H1 (cell line): ENCODE measurements at regions not wholly inside any gene's neighbourhood (a gene's known extent, or its start where the extent isn't known, plus 50 kb on each side); places are given as distances from the start of the nearest gene placed in this dataset.

Experiments
- E2F6 ChIP-seq: IDR thresholded peaks from 2 replicates; pipeline ENCODE4 v1.6.1; 2012; ENCODE audit warnings: inconsistent platforms
- EGR1 ChIP-seq: IDR thresholded peaks from 2 replicates; pipeline ENCODE4 v1.6.1; 2011; ENCODE audit warnings: low read depth, low read length, borderline replicate concordance
- NRF1 ChIP-seq: IDR thresholded peaks from 2 replicates; pipeline ENCODE4 v1.6.1; 2011; ENCODE audit warnings: mild to moderate bottlenecking, low read depth, low read length, improper control_type of control experiment
- ZNF274 ChIP-seq: IDR thresholded peaks from 2 replicates; pipeline ENCODE4 v1.7.0; 2012; ENCODE audit warnings: low read length, borderline replicate concordance; ENCODE audit errors: extremely low read depth

- TF ChIP-seq E2F6 (no peak), NRF1 (no peak), EGR1 (no peak), ZNF274 (no peak)
Observed at GRCh38 chr7:121755818-121756552, 117.0 kb upstream of the PTPRZ1 start (continued).
